ENCODE measurements at regions not wholly inside any gene's neighbourhood (a gene's known extent, or its start where the extent isn't known, plus 50 kb on each side); places are given as distances from the start of the nearest gene placed in this dataset.

DNA sequence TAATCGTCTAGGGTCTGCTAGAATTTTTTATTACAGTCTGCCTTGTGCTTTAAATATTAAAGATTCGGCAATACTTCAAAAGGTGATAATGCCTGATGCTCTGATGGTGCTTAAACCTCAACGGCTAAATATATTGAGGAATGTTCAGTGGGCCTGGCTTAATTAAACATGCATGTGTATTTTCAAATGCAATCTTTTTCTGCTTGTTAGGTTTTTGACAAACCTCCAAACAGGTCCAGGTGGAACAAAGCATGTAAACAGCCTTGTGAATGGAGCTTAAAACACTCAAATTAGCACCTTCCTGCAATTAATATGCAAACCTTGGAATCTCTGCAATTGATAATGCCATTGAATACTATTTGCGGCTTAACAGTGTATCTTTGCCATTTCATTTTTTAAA, 334.9 kb downstream of the BARHL2 start:
- H3K9me3 ChIP-seq (ENCODE audit: control insufficient read depth, insufficient read depth, low read length), result no peaks in the 10 kb centered on the region
- no peak overlapping the region for H3K4me3 ChIP-seq (ENCODE audit: low read depth, low read length)
- peak in 2 of 6 donors; percentile 44 to 74 for DNase-seq (ENCODE audit: low read depth in 4 of 6, low spot score in 6 of 6)
- H3K36me3 ChIP-seq (ENCODE audit: control insufficient read depth, insufficient read depth, low read length), result no peaks in the 10 kb centered on the region
- H3K27ac ChIP-seq (ENCODE audit: low read depth, low read length), result no peak overlapping the region
- H3K4me1 ChIP-seq (ENCODE audit: control insufficient read depth, insufficient read depth, low read length), result no peaks in the 10 kb centered on the region
- H3K27me3 ChIP-seq (ENCODE audit: control insufficient read depth, insufficient read depth, low read length), result no peaks in the 10 kb centered on the region
- WGBS (ENCODE audit: insufficient coverage), result 50% methylated on average over 2 of the region's 4 CpGs

DNA sequence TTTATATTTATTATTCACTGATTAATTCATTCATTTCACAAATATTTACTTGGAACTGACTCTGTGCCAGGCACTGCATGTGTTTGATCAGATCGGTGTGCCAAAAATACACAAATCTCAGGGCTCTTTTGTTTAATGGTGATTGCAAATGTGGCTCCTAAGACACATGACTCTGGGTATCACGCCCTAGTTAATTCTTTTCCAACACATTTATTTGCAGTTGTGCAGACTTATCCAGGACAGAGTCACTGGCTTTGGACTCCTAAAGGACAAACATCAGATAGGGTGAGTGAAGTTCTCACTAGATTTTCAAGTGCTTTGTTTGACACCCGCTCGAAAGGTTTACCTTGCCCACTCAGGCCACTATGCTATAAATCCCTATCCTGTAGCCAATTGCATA, 335.5 kb downstream of the BARHL2 start:
- Histone ChIP-seq H3K9me3 (ENCODE audit: control insufficient read depth, insufficient read depth, low read length) (no peaks in the 10 kb centered on the region), H3K27ac (ENCODE audit: low read depth, low read length) (no peak overlapping the region), H3K36me3 (ENCODE audit: control insufficient read depth, insufficient read depth, low read length) (no peaks in the 10 kb centered on the region), H3K4me1 (ENCODE audit: control insufficient read depth, insufficient read depth, low read length) (no peaks in the 10 kb centered on the region), H3K27me3 (ENCODE audit: control insufficient read depth, insufficient read depth, low read length) (no peaks in the 10 kb centered on the region), H3K4me3 (ENCODE audit: low read depth, low read length) (no peak overlapping the region)
- no peak for DNase-seq (ENCODE audit: low read depth in 4 of 6, low spot score in 6 of 6)
- WGBS (ENCODE audit: insufficient coverage), result no CpG with 5 or more reads among the region's 4 CpGs

DNA sequence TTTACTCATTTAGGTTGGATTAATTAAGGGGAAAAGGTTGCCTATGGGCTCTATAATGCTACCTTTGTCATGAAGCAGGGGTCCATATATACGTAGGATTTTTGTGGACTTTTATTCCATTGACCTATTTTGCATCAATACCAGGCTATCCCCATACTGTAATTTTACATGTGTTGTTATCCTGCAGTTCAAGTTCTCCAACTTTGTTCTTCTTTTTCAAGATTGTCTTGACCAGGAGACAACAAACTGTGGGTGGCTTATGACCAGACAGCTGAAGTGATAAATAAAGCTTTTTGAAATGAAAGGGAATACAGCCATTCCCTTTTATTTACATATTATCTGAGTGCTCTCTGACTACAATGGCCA, 345.7 kb downstream of the BARHL2 start:
- Histone ChIP-seq H3K36me3 (ENCODE audit: control insufficient read depth, insufficient read depth, low read length) (no peaks in the 10 kb centered on the region), H3K27ac (ENCODE audit: low read depth, low read length) (no peak overlapping the region), H3K4me1 (ENCODE audit: control insufficient read depth, insufficient read depth, low read length) (no peaks in the 10 kb centered on the region), H3K27me3 (ENCODE audit: control insufficient read depth, insufficient read depth, low read length) (no peaks in the 10 kb centered on the region), H3K4me3 (ENCODE audit: low read depth, low read length) (no peak overlapping the region), H3K9me3 (ENCODE audit: control insufficient read depth, insufficient read depth, low read length) (no peaks in the 10 kb centered on the region)
- no peak for DNase-seq (ENCODE audit: low read depth in 4 of 6, low spot score in 6 of 6)
- WGBS (ENCODE audit: insufficient coverage), result no CpG with 5 or more reads among the region's 1 CpG

DNA sequence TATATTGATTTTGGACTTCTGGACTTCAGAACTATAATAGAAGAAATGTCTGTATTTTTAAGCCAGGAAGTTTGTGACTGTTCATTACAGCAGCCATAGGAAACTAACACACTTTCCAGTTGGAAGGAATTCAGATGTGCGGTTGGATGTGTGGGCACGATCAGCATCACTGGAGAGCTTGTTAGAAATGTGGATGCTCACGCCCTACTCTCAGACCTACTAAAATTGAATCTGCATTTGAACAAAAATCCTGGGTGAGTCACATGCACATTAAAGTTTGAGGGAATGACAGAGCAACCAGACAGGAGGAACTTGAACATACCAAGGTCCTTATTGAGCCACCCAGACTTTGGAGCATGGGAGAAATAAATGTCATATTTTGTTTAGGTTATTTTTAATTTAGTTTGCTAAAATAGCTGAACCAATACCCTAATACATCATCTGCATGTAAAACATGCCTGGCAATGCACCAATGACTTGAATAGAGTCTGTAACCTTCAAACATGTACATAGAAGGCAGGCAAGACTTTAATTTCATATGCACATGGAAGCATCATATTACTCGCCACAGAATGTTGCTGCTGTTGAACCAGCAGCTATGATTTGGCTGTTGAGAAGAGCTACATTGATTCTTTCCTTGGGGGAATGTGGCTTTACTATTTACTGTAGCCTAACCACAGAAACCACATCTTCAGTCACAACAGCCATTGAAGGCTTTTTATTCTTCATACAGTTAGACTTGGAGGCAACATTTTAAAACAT, 346.2 kb downstream of the BARHL2 start:
- no peak overlapping the region for H3K4me3 ChIP-seq (ENCODE audit: low read depth, low read length)

DNA sequence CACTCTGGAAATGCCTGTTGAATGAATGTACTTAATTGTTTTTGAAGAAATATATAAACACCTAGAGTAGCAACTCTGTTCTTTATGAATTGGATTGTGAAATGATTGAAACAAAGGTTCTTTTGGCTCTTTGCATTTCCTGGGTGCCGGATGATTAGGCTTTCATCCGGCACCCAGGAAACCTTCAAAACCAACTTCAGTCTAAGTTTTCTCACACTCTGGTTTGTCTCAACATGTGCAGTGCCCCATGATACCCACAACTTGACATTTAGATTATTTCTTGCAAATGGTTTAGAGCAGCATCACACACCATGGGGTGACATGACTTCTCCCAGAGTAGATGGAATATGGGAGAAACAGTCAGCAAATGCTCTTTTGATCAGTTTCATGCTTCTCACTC, 354.9 kb downstream of the BARHL2 start:
- no peak overlapping the region for H3K4me3 ChIP-seq (ENCODE audit: low read depth, low read length)
- H3K9me3 ChIP-seq (ENCODE audit: control insufficient read depth, insufficient read depth, low read length), result no peaks in the 10 kb centered on the region
- H3K36me3 ChIP-seq (ENCODE audit: control insufficient read depth, insufficient read depth, low read length), result no peaks in the 10 kb centered on the region
- WGBS (ENCODE audit: insufficient coverage), result no CpG with 5 or more reads among the region's 2 CpGs
- H3K4me1 ChIP-seq (ENCODE audit: control insufficient read depth, insufficient read depth, low read length), result no peaks in the 10 kb centered on the region
- DNase-seq (ENCODE audit: low read depth in 4 of 6, low spot score in 6 of 6), result no peak
- no peaks in the 10 kb centered on the region for H3K27me3 ChIP-seq (ENCODE audit: control insufficient read depth, insufficient read depth, low read length)
- no peak overlapping the region for H3K27ac ChIP-seq (ENCODE audit: low read depth, low read length)

More for the DNA sequence above, 346.2 kb downstream of the BARHL2 start:
- DNase-seq (ENCODE audit: low read depth in 4 of 6, low spot score in 6 of 6), result no peak
- no peaks in the 10 kb centered on the region for H3K27me3 ChIP-seq (ENCODE audit: control insufficient read depth, insufficient read depth, low read length)
- no peaks in the 10 kb centered on the region for H3K9me3 ChIP-seq (ENCODE audit: control insufficient read depth, insufficient read depth, low read length)
- H3K36me3 ChIP-seq (ENCODE audit: control insufficient read depth, insufficient read depth, low read length), result no peaks in the 10 kb centered on the region
- WGBS (ENCODE audit: insufficient coverage), result no CpG with 5 or more reads among the region's 4 CpGs
- no peaks in the 10 kb centered on the region for H3K4me1 ChIP-seq (ENCODE audit: control insufficient read depth, insufficient read depth, low read length)
- H3K27ac ChIP-seq (ENCODE audit: low read depth, low read length), result no peak overlapping the region

DNA sequence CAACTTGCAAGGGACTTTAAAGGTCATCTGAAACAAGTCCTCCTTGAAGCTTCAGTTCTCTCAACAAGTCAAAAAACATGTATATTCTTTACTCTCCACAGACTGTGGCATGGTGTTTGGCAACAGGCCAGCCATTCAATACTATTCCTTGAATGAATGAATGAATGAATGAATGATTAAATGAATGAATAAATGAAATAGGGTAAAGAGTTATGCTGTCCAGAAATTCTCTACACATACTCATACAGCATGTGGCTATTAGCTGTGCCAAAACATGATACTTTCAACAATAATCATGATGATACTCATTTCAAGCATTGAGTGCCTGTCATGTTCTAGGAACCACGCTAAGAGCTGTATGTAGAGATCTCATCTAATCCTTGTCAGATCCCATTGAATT, 356.1 kb downstream of the BARHL2 start:
- DNase-seq (ENCODE audit: low read depth in 4 of 6, low spot score in 6 of 6), result no peak
- no peaks in the 10 kb centered on the region for H3K9me3 ChIP-seq (ENCODE audit: control insufficient read depth, insufficient read depth, low read length)
- H3K27ac ChIP-seq (ENCODE audit: low read depth, low read length), result no peak overlapping the region
- H3K27me3 ChIP-seq (ENCODE audit: control insufficient read depth, insufficient read depth, low read length), result no peaks in the 10 kb centered on the region
- no peaks in the 10 kb centered on the region for H3K36me3 ChIP-seq (ENCODE audit: control insufficient read depth, insufficient read depth, low read length)
- no peaks in the 10 kb centered on the region for H3K4me1 ChIP-seq (ENCODE audit: control insufficient read depth, insufficient read depth, low read length)
- WGBS (ENCODE audit: insufficient coverage), result no CpG with 5 or more reads among the region's 1 CpG
- no peak overlapping the region for H3K4me3 ChIP-seq (ENCODE audit: low read depth, low read length)

DNA sequence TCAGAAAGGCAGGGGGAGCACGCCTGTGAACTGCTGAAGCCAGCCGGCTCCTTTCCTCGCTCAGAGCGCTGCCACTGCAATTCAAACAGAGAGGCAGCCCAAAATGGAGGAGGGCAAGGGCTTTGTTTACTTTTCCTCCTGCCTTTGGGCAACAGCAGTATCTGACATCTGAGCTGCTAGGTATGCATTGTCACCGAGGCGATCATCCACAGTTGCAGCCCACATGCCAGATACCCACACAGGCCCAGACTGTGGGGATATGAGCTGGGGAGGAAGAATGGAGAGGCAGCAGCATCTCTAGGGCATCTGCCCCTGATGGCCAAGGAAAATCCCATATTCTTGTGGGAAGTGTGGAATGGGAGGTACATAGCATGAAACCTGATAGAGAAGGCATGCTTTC, 357.1 kb downstream of the BARHL2 start:
- Histone ChIP-seq H3K27me3 (ENCODE audit: control insufficient read depth, insufficient read depth, low read length) (no peaks in the 10 kb centered on the region), H3K4me3 (ENCODE audit: low read depth, low read length) (no peak overlapping the region), H3K27ac (ENCODE audit: low read depth, low read length) (no peak overlapping the region), H3K36me3 (ENCODE audit: control insufficient read depth, insufficient read depth, low read length) (no peaks in the 10 kb centered on the region), H3K9me3 (ENCODE audit: control insufficient read depth, insufficient read depth, low read length) (no peaks in the 10 kb centered on the region), H3K4me1 (ENCODE audit: control insufficient read depth, insufficient read depth, low read length) (no peaks in the 10 kb centered on the region)
- DNase-seq (ENCODE audit: low read depth in 4 of 6, low spot score in 6 of 6), result no peak
- WGBS (ENCODE audit: insufficient coverage), result 79% methylated on average over 6 of the region's 6 CpGs

DNA sequence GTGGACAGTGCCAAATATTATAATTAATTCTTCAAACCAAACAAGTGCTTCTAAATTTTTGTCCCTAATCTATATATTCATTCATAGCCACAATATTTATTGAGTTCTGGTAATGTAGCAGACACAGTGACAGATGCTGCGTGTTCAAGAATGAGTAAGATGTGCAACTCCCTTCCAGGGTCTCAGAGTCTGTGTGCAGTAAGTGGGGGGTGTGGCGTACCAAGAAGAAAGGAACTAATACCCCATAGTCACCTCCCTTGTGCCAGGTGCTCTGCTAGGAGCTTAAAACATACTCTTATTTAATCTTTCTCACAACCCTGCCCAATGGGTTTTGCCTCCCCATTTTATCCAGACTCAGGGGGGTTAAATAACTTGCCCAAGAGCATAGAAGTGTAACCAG, 358.7 kb downstream of the BARHL2 start:
- H3K27me3 ChIP-seq (ENCODE audit: control insufficient read depth, insufficient read depth, low read length), result no peaks in the 10 kb centered on the region
- no peak overlapping the region for H3K27ac ChIP-seq (ENCODE audit: low read depth, low read length)
- no peaks in the 10 kb centered on the region for H3K36me3 ChIP-seq (ENCODE audit: control insufficient read depth, insufficient read depth, low read length)
- H3K4me1 ChIP-seq (ENCODE audit: control insufficient read depth, insufficient read depth, low read length), result no peaks in the 10 kb centered on the region
- no peaks in the 10 kb centered on the region for H3K9me3 ChIP-seq (ENCODE audit: control insufficient read depth, insufficient read depth, low read length)
- H3K4me3 ChIP-seq (ENCODE audit: low read depth, low read length), result no peak overlapping the region
- DNase-seq (ENCODE audit: low read depth in 4 of 6, low spot score in 6 of 6), result no peak
- no CpG with 5 or more reads among the region's 2 CpGs for WGBS (ENCODE audit: insufficient coverage)

DNA sequence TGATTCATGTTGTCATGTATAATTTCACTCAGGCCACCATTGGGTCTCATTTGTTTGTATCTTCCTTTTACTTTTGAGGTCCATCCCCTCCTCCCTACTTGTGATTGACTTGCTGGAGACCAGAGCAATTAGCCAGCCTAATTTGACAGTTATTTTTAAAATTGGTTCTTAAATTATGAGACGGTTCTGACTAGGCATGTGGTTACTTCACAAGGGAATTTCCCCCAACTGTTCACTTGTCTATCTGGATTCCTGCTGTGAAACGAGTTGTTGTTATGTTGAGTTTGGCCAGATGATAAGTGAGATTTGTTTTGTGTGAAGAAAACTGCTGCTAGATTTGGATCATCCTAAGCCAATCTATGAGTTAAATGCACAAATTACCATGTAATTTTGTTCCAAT, 359.1 kb downstream of the BARHL2 start:
- Histone ChIP-seq H3K27me3 (ENCODE audit: control insufficient read depth, insufficient read depth, low read length) (no peaks in the 10 kb centered on the region), H3K36me3 (ENCODE audit: control insufficient read depth, insufficient read depth, low read length) (no peaks in the 10 kb centered on the region), H3K4me1 (ENCODE audit: control insufficient read depth, insufficient read depth, low read length) (no peaks in the 10 kb centered on the region), H3K4me3 (ENCODE audit: low read depth, low read length) (no peak overlapping the region), H3K27ac (ENCODE audit: low read depth, low read length) (no peak overlapping the region), H3K9me3 (ENCODE audit: control insufficient read depth, insufficient read depth, low read length) (no peaks in the 10 kb centered on the region)
- WGBS (ENCODE audit: insufficient coverage), result no CpG with 5 or more reads among the region's 2 CpGs
- DNase-seq (ENCODE audit: low read depth in 4 of 6, low spot score in 6 of 6), result peak in 1 of 6 donors; percentile 57

DNA sequence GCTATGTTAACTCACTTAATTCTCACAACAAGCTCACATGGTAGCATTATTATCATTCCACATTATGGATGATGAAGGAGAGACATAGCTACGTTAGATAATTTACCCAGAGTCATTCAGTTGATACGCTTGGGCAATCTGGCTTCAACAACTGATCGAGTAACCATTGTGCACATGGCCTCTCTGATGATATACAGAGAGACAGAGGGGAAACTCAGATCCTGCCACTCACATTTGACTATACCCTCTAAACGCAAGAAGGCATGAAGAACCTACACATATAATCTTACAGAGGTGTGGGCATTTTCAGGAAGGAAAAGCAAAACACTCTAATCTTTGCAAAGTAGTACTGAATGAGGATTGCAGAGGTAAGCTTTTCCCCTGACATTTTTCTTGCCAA, 360.1 kb downstream of the BARHL2 start:
- H3K36me3 ChIP-seq (ENCODE audit: control insufficient read depth, insufficient read depth, low read length), result no peaks in the 10 kb centered on the region
- DNase-seq (ENCODE audit: low read depth in 4 of 6, low spot score in 6 of 6), result no peak
- no CpG with 5 or more reads among the region's 4 CpGs for WGBS (ENCODE audit: insufficient coverage)
- H3K9me3 ChIP-seq (ENCODE audit: control insufficient read depth, insufficient read depth, low read length), result no peaks in the 10 kb centered on the region
- no peaks in the 10 kb centered on the region for H3K4me1 ChIP-seq (ENCODE audit: control insufficient read depth, insufficient read depth, low read length)
- H3K4me3 ChIP-seq (ENCODE audit: low read depth, low read length), result no peak overlapping the region
- no peak overlapping the region for H3K27ac ChIP-seq (ENCODE audit: low read depth, low read length)
- no peaks in the 10 kb centered on the region for H3K27me3 ChIP-seq (ENCODE audit: control insufficient read depth, insufficient read depth, low read length)
